RCC 7860 (cell line): ENCODE measurements at regions not wholly inside any gene's neighbourhood (a gene's known extent, or its start where the extent isn't known, plus 50 kb on each side); places are given as distances from the start of the nearest gene placed in this dataset.

Experiments used
- DNase-seq: peaks from one replicate; pipeline ENCODE4 v3.0.0-alpha.2; 2015; ENCODE audit warnings: low spot score
- FAIRE-seq: peaks from 2 replicates; lab custom pipeline; 2012; peaks lifted over from hg19 to GRCh38; lab: Jason Lieb, UNC

- FAIRE-seq, result no peak
- no peak for DNase-seq
Measured at GRCh38 chr9:109830545-109830944, 50.5 kb downstream of the PALM2AKAP2 start.

- FAIRE-seq (no peak), DNase-seq (no peak)
Measured at GRCh38 chr9:109831998-109832658, 52.1 kb downstream of the PALM2AKAP2 start.

- FAIRE-seq, result no peak
- no peak for DNase-seq
Measured at GRCh38 chr9:109834855-109835254, 54.9 kb downstream of the PALM2AKAP2 start.

DNA sequence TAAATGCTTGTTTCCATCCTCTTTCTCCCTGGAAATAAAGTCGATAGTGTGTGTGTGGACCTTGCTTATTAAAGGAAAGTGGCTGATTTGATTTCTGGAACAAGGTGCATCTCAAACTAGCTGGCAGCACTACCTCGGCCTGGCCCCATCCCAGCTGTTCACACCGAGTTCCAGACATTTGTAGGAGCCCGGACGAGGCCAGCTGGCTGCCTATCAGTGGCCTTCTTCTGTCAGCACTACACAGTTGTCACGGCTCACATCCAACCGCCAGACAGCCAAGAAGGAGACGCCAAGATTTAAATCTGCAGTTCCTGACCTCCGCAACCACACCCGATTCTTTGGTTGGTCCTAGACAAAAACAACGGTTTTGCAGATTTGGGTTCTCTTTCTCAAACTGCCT is 63.6 kb downstream of the PALM2AKAP2 start:
- no peak for DNase-seq
- no peak for FAIRE-seq

DNA sequence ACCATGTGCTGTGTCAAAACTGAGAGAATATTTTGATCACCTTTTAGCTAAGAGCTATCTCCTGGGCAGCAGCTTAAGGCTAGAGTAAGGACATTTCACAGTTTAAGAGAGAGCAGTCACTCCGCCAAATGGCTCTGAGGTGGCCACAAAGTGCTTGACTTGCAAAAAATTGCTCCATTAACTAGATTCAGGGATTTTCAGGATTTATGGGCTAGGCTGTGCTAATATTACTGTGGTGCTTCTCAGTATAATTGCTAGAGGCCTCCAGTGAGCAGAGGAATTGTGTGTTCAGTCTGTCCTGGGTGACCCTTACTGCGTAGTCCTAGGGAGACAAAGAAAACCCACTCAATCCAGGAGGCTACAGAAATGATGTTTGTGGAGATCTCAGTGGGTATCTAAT is 65.2 kb downstream of the PALM2AKAP2 start:
- FAIRE-seq, result no peak

DNA sequence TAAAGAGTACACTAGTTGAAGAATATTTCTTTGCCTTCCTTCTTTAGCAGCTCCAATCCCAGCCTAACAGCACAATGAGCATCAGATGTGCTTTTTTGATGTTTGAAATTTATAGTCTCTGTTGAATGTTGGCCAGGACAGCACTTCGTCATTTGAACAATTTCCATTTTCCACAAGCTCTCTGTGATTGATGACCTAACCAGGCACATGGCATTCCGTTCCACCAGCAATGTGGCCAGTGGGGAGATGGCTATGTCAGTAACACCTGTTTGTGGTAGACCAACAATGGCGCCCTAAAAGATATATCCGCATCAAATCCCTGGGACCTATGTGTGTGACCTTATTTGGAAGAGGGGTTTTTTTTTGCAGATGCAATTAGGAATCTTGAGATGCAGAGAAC is 66.8 kb downstream of the PALM2AKAP2 start:
- FAIRE-seq (no peak), DNase-seq (no peak)

More for the DNA sequence above, 65.2 kb downstream of the PALM2AKAP2 start:
- DNase-seq, result no peak

GRCh38 chr9:109852556-109852955 is 72.6 kb downstream of the PALM2AKAP2 start:
- FAIRE-seq (no peak), DNase-seq (no peak)

DNA sequence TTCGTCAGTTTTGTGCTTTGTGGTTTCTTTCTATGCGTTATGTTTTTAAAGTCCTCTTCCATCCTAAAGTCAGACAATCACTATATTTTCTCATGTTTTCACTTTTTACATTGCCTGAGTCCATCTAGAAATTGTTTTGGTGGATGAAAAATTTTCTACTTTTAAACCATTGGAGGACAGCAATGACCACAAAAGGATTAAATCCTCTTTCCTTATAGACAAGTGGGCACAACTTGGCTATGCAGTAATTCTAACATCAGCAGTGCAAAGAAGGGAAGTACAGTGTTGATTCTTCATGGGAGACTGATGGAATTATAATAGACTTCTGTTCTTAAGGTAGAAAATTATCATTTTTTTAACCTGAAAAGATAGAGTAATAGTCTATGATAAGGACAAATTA is 75.5 kb downstream of the PALM2AKAP2 start:
- DNase-seq (no peak), FAIRE-seq (no peak)

- FAIRE-seq (no peak), DNase-seq (no peak)
Measured at GRCh38 chr9:109856785-109857184, 76.8 kb downstream of the PALM2AKAP2 start.

GRCh38 chr9:109857336-109857735 is 77.3 kb downstream of the PALM2AKAP2 start:
- DNase-seq (no peak), FAIRE-seq (no peak)

DNA sequence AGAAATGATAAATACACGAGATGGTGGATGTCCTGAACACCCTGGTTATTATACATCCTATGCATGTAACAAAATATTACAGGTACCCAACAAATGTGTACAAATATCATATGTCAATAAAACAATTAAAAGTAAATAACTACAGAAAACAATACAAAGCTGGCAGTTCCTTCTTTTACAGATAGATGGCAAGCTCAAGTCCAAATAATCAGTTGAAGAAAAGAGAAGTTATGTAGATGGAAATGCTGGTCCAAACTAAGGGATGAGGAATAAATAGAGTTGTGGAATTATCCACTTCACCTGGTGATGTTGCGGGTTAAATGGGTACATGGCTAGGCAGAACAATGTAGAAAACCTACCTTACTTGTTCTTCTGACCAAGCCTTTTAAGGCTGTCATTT is 79.4 kb downstream of the PALM2AKAP2 start:
- FAIRE-seq (no peak), DNase-seq (no peak)

DNA sequence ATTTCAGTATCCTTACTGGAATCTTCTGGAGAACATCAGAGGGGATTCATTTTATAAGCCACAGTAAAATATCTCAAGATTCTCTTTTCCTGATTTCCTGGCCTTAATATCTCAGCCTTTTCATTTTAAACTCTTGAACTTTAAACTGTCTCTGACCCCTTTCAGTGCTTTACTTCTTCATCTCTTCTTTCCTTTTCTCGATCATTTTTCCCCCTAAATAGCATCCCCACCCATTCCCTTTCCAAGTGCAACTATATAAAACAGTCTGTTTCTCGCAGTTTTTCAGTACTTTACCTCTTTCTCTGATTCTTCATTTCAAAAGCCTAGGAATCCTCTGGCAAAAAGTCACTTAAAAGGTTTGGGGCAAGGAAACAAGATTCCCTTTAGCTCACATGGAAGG is 80.5 kb downstream of the PALM2AKAP2 start:
- no peak for DNase-seq
- FAIRE-seq, result no peak

DNA sequence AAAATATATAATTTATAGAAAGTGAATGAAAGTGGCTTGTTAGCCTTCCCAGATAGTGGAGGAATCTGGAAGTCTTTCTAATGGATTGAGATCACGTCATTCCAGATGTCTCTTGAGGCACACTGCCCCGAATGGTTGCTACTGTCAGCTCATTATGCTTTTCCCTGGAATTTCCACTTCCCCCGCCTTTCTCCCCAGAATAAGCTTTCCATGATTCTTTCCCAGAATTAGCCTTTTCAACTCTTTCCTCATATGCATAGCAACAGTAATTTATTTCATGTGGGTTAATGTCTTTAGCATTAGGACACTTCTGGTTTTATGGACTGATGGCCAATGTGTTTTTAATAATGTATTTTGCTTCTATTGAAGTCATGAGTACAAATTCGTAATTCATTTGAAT is 81.5 kb downstream of the PALM2AKAP2 start:
- DNase-seq (no peak), FAIRE-seq (no peak)

DNA sequence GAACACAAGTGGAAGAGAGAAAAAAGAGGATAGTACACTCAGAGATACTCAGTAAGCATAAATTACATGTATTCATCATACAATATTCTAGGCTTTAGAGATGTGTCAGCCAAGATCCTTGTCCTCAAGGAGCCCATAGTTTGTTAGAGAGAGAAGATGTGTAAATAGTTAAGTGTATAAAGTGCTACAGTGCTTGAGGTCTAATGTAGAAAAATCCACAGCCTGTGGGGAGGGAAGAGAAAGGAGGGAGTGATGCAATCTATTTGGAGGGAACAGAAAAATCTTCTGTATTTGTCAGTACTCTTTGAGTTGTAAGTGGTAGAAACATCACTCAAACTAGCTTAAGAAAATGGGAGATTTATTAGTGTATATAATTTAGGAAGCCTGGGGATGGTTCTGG is 81.9 kb downstream of the PALM2AKAP2 start:
- FAIRE-seq, result no peak
- no peak for DNase-seq

DNA sequence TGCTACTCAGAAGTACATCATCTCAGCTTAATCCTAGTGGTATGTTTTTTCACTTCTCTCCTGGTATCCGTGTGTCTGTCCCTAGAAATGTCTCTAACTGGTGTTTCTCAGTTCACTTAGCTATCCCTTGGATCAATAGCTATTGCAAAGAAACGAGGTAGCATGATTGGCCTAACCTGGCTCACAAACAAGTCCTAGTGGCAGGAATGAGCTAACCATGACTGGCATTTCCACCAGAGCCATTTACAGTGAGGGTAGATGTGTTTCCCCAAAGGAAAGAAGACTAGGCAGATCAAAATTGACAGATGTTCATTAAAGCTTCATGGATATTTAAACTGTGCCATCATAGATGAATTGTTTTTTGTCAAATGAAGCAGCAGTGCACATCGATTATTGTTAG is 82.5 kb downstream of the PALM2AKAP2 start:
- no peak for FAIRE-seq
- DNase-seq, result no peak

DNA sequence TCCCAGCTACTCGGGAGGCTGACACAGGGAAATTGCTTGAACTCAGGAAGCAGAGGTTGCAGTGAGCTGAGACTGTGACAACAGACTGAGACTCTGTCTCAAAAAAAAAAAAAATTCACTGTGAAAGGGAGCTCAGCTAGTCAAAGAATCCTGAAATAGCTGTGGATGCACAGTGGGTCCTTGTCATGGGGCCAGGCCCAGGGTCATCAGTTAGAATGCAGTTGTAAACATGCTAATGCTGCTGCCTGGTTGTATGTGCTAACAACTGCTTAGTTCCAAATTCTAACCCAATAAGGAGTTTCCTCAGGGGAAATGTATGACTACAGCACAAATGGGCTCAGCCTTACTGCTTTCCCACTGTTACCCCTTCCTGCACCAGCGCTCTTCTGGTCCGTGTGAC is 84.0 kb downstream of the PALM2AKAP2 start:
- no peak for DNase-seq

GRCh38 chr9:109865521-109865920 is 85.5 kb downstream of the PALM2AKAP2 start:
- no peak for DNase-seq

More for the DNA sequence above, 84.0 kb downstream of the PALM2AKAP2 start:
- no peak for FAIRE-seq

GRCh38 chr9:109868207-109868606 is 88.2 kb downstream of the PALM2AKAP2 start:
- no peak for DNase-seq
- no peak for FAIRE-seq

More at GRCh38 chr9:109865521-109865920, 85.5 kb downstream of the PALM2AKAP2 start:
- no peak for FAIRE-seq

DNA sequence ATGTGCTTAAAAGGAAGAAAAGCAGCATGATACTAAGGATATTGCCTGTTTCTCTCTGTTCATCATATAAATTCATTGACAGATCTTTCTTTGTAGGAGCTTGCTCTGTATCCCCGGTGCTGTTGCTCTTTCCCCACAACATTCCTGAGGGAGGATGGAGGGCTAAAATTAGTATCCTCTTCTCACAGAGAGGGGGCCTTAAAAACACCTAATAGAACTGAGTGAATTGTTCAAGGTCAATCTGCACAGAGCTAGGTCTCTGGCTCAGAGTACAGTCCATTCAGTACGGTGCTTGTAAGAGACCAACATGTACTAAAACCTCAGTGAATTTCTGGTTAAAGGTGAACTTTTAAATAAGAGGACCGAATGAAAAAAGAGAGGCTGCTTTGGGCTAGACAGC is 88.7 kb downstream of the PALM2AKAP2 start:
- no peak for DNase-seq
- no peak for FAIRE-seq

DNA sequence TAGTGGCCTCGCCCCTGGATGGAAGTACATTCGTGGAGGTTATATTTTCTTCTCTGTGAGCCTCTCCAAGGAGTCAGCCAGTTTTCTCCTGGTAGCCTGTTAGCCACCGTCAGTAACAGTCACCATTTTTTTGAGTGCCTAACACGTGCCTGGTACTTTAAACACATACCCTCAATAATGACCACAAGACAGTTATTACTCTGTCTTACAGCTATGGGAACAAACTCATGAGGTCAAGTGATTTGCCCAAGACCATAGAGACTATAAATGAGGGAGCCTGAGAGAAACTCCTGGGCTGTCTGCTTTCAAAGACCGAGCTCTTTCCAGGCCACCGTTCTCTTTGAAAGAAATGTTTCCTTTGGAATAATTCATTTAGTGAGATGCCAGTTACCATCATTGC is 90.4 kb downstream of the PALM2AKAP2 start:
- DNase-seq (no peak), FAIRE-seq (no peak)

- FAIRE-seq (no peak), DNase-seq (no peak)
Measured at GRCh38 chr9:109872901-109873300, 92.9 kb downstream of the PALM2AKAP2 start.

DNA sequence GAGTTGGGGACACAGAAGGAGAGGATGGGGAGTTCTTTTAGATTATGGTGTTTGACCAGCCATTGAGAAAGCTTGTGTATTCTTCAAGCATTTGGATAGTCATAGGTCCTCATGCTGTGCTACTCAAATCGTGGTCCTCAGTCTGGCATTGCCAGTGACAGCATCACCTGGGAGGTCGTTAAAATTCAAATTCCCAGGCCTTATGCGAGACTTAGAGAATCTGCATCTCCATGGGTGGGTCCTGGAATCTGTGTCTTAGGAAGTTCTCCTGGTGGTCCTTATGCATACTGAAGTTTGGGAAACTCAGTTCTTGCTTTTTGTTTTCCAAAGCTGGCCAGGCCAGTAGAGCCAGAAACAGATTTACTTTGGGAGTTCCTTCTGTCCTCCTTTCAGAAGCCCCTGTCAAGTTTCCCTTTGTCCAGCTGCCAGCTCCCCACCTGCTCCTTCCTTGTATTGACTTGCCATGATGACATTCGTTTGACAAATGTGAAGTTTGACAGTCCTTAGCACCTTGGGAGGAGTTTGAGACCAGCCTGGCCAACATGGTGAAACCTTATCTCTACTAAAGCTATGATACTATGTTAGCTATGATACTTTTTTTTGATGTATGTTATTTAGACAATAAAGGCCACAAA is 95.6 kb downstream of the PALM2AKAP2 start:
- no peak for FAIRE-seq

More for the DNA sequence above, 95.6 kb downstream of the PALM2AKAP2 start:
- DNase-seq, result no peak
